ENCODE measurements at regions not wholly inside any gene's neighbourhood (a gene's known extent, or its start where the extent isn't known, plus 50 kb on each side); places are given as distances from the start of the nearest gene placed in this dataset.

- no peak overlapping the region for H4K5ac ChIP-seq (ENCODE audit: insufficient read length, low read depth, low read length)
- no peak overlapping the region for H2BK5ac ChIP-seq (ENCODE audit: low read depth, low read length)
- no peak overlapping the region for H3K27ac ChIP-seq (ENCODE audit: low read depth, low read length)
- H3K56ac ChIP-seq (replicated peaks; ENCODE audit: insufficient read length, low read depth, low read length): no peak overlapping the region
- H3K4ac ChIP-seq (replicated peaks; ENCODE audit: insufficient read length, low read depth, low read length): no peak overlapping the region
- H3K79me2 ChIP-seq (ENCODE audit: control insufficient read depth in 1 of 2, insufficient read depth in 2 of 2, low read length in 2 of 2): no peaks in the 10 kb centered on the region
- TF ChIP-seq GTF2F1 (IDR thresholded peaks at IDR 0.05; ENCODE audit: borderline replicate concordance, low read depth, low read length): no peak
- peak overlapping the region; percentile 68; the same call in 1 of the 2 replicates for H2BK12ac ChIP-seq (ENCODE audit: low read depth, low read length)
- H3K18ac ChIP-seq (ENCODE audit: extremely low read depth, low read length): peak overlapping the region; percentile 19; the same call in 1 of the 2 replicates
- H3K4me1 ChIP-seq (replicated peaks in 1 of 4; ENCODE audit: control insufficient read depth in 3 of 4, insufficient read depth in 4 of 4, low read length in 3 of 4): peaks cover 4 to 27% (median 20%) of the 10 kb centered on the region in 4 experiments
- H4K91ac ChIP-seq (replicated peaks; ENCODE audit: insufficient read length, low read length): no peak overlapping the region
- no peaks in the 10 kb centered on the region for H4K20me1 ChIP-seq (replicated peaks in 1 of 2; ENCODE audit: control insufficient read depth in 1 of 2, insufficient read depth in 2 of 2, low read length in 2 of 2)
- no peak overlapping the region for H3K4me2 ChIP-seq (ENCODE audit: insufficient read depth in 1 of 2, low read depth in 2 of 2, low read length in 2 of 2)
- H3K23ac ChIP-seq (ENCODE audit: insufficient read length): no peak overlapping the region
- no peak overlapping the region for H3K4me3 ChIP-seq (ENCODE audit: extremely low read depth in 1 of 4, insufficient read depth in 2 of 4, low read depth in 3 of 4, low read length in 4 of 4)
- 0 out of 2 replicates have a peak overlapping the region, but pooled peaks have one; percentile 39 for H2AK5ac ChIP-seq (ENCODE audit: low read depth, low read length)
- ChIA-PET CTCF (ENCODE audit: partially characterized antibody) (no interaction called here), POLR2A (ENCODE audit: partially characterized antibody) (no interaction called here)
- no peak overlapping the region for H3K14ac ChIP-seq (ENCODE audit: insufficient read length)
- H3K27me3 ChIP-seq (replicated peaks in 1 of 4; ENCODE audit: control insufficient read depth in 3 of 4, extremely low read depth in 1 of 4, insufficient read depth in 3 of 4, low read length in 3 of 4): no peaks in the 10 kb centered on the region; a peak in 1 of 7 replicates
- no peak overlapping the region for H2BK20ac ChIP-seq (ENCODE audit: low read length)
- no peak overlapping the region for H2AFZ ChIP-seq (ENCODE audit: low read length)
- WGBS, 2 experiments (ENCODE audit: extremely low coverage in 1 of 2, insufficient coverage in 1 of 2, insufficient read length in 1 of 2, insufficient replicate concordance in 2 of 2, low coverage in 1 of 2, low lambda C conversion rate in 2 of 2, missing lambda C conversion rate in 1 of 2): 82% methylated on average over 7 of the region's 11 CpGs; no CpG with 5 or more reads in 1 of the 2 experiments
- H2BK15ac ChIP-seq (ENCODE audit: low read length): 0 out of 2 replicates have a peak overlapping the region, but pooled peaks have one; percentile 12
- H3K9me3 ChIP-seq (ENCODE audit: insufficient read depth in 2 of 2, low read depth in 1 of 2, low read length in 1 of 2): no peaks in the 10 kb centered on the region
- no peaks in the 10 kb centered on the region for H3K23me2 ChIP-seq (ENCODE audit: low read depth, low read length)
- no peak overlapping the region for H4K8ac ChIP-seq (ENCODE audit: extremely low read depth, insufficient read depth, low read length)
- no peak for FAIRE-seq
- no peaks in the 10 kb centered on the region for H3K36me3 ChIP-seq (ENCODE audit: control insufficient read depth in 2 of 4, insufficient read depth in 4 of 4, low read length in 3 of 4)
- H2BK120ac ChIP-seq (replicated peaks; ENCODE audit: low read depth, low read length): no peak overlapping the region
- no peaks in the 10 kb centered on the region for H3K79me1 ChIP-seq (ENCODE audit: low read depth, low read length)
- no peak overlapping the region for H3K9ac ChIP-seq (replicated peaks in 1 of 4; ENCODE audit: extremely low read depth in 1 of 4, low read depth in 3 of 4, low read length in 3 of 4)
- DNase-seq (ENCODE audit: low read depth in 1 of 2, low spot score in 2 of 2): no peak
Measured at GRCh38 chr12:131219670-131220330, 266.1 kb downstream of the ADGRD1 start.

Data from H1 (cell line).